H1 (cell line): ENCODE measurements at regions not wholly inside any gene's neighbourhood (a gene's known extent, or its start where the extent isn't known, plus 50 kb on each side); places are given as distances from the start of the nearest gene placed in this dataset.

ENCODE experiments used
- ASH2L ChIP-seq: fragments of 200-600, 300-600 bp; sonication (generic); IDR thresholded peaks from one replicate; pipeline ENCODE4 v1.7.1; 2017; ENCODE audit warnings: low read length
- CEBPB ChIP-seq: IDR thresholded peaks from 2 replicates; pipeline ENCODE4 v1.6.1; 2012; ENCODE audit warnings: low read depth, low read length
- FOSL1 ChIP-seq: IDR thresholded peaks from 2 replicates; pipeline ENCODE4 v1.6.1; 2011; ENCODE audit warnings: mild to moderate bottlenecking, low read depth, low read length, moderate library complexity; ENCODE audit not compliant: insufficient read depth
- RXRA ChIP-seq: IDR thresholded peaks from 2 replicates; pipeline ENCODE4 v1.6.1; 2011; ENCODE audit warnings: low read depth, mild to moderate bottlenecking, low read length, moderate library complexity; ENCODE audit not compliant: insufficient read depth

DNA sequence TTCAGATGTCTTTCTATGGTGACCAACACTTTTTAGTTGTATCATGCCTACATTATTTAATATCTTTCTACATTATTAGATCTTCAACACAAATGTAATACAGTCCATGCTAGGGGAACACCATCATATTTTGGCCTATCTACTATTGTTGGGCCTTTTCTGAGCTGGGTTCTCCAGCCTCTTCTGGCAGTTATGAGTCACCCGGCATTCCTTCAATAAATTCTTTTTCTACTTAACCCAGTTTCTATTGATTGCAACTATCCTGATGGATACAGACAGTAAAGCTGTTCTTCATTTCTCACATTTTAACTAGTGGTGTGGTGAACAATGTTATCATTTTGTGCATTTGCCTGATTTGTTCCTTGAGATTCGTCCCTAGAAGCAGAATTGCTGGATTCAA is 529.3 kb downstream of the BNC2 start (continued):
- TF ChIP-seq CEBPB (no peak), FOSL1 (no peak), RXRA (no peak), ASH2L (no peak)
- TF ChIP-seq, all 59 proteins: peak for 0
